HL-60 (cell line): ENCODE measurements at regions not wholly inside any gene's neighbourhood (a gene's known extent, or its start where the extent isn't known, plus 50 kb on each side); places are given as distances from the start of the nearest gene placed in this dataset.

Experiments used
- DNase-seq, 2 experiments: peaks; one replicate each; pipeline ENCODE4 v3.0.0-alpha.2; 2010 to 2020; ENCODE audit warnings: low read depth in 1 of 2, low spot score in 1 of 2
- H3K27ac ChIP-seq: fragments of 250-450 bp; sonication (Bioruptor Pico); replicated peaks from 2 replicates; pipeline ENCODE4 v1.5.1; 2020; ENCODE audit warnings: mild to moderate bottlenecking, moderate library complexity
- H3K27me3 ChIP-seq: fragments of 250-450 bp; sonication (Bioruptor Pico); 2 replicates; pipeline ENCODE4 v1.5.1; 2021; ENCODE audit warnings: mild to moderate bottlenecking, moderate library complexity; ENCODE audit not compliant: insufficient read depth, poor library complexity, severe bottlenecking
- H3K4me3 ChIP-seq: replicated peaks from 2 replicates; pipeline ENCODE4 v1.5.1; 2011; ENCODE audit warnings: mild to moderate bottlenecking, control low read depth, low read length; ENCODE audit not compliant: insufficient read depth
- GABPA ChIP-seq: IDR thresholded peaks from 2 replicates; pipeline ENCODE4 v1.6.1; 2012; ENCODE audit warnings: low read depth
- POLR2AphosphoS5 ChIP-seq: IDR thresholded peaks from 2 replicates; pipeline ENCODE4 v1.6.1; 2012; ENCODE audit warnings: low read depth
- SPI1 ChIP-seq: IDR thresholded peaks from 2 replicates; pipeline ENCODE4 v1.6.1; 2012; ENCODE audit warnings: low read depth, mild to moderate bottlenecking, borderline replicate concordance
- TF ChIP-seq, protein P1 (sequence below): IDR thresholded peaks from one replicate; pipeline ENCODE4 v1.5.1; 2011; ENCODE audit warnings: low read length, control low read depth, inconsistent platforms; ENCODE audit not compliant: insufficient read depth
- TF ChIP-seq, protein P2 (sequence below): IDR thresholded peaks from 2 replicates; pipeline ENCODE4 v1.6.1; 2012; ENCODE audit warnings: low read depth; ENCODE audit not compliant: insufficient replicate concordance

DNA sequence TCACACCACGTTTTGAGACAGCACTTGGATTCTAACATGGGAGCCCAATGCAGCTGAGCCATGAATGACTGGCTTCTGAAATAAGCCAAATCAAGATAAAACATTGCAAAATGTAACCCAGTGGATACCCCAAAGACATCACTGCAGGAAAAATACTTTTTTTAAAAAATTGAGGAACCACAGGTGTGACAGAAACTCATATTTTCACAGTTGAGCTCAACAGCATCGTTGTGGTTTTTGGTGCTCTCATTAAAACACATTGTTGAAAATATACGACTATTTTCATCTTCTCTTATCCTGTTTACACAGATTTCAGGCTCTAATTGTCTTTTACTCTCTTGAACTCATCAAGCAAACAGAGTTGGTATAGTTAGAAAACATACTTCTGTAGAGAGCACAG lies 429.3 kb upstream of the VRK2 start:
- no peak overlapping the region for H3K4me3 ChIP-seq
- TF ChIP-seq, protein P1, sequence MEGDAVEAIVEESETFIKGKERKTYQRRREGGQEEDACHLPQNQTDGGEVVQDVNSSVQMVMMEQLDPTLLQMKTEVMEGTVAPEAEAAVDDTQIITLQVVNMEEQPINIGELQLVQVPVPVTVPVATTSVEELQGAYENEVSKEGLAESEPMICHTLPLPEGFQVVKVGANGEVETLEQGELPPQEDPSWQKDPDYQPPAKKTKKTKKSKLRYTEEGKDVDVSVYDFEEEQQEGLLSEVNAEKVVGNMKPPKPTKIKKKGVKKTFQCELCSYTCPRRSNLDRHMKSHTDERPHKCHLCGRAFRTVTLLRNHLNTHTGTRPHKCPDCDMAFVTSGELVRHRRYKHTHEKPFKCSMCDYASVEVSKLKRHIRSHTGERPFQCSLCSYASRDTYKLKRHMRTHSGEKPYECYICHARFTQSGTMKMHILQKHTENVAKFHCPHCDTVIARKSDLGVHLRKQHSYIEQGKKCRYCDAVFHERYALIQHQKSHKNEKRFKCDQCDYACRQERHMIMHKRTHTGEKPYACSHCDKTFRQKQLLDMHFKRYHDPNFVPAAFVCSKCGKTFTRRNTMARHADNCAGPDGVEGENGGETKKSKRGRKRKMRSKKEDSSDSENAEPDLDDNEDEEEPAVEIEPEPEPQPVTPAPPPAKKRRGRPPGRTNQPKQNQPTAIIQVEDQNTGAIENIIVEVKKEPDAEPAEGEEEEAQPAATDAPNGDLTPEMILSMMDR: no peak
- no peak for TF ChIP-seq POLR2AphosphoS5
- TF ChIP-seq, protein P2, sequence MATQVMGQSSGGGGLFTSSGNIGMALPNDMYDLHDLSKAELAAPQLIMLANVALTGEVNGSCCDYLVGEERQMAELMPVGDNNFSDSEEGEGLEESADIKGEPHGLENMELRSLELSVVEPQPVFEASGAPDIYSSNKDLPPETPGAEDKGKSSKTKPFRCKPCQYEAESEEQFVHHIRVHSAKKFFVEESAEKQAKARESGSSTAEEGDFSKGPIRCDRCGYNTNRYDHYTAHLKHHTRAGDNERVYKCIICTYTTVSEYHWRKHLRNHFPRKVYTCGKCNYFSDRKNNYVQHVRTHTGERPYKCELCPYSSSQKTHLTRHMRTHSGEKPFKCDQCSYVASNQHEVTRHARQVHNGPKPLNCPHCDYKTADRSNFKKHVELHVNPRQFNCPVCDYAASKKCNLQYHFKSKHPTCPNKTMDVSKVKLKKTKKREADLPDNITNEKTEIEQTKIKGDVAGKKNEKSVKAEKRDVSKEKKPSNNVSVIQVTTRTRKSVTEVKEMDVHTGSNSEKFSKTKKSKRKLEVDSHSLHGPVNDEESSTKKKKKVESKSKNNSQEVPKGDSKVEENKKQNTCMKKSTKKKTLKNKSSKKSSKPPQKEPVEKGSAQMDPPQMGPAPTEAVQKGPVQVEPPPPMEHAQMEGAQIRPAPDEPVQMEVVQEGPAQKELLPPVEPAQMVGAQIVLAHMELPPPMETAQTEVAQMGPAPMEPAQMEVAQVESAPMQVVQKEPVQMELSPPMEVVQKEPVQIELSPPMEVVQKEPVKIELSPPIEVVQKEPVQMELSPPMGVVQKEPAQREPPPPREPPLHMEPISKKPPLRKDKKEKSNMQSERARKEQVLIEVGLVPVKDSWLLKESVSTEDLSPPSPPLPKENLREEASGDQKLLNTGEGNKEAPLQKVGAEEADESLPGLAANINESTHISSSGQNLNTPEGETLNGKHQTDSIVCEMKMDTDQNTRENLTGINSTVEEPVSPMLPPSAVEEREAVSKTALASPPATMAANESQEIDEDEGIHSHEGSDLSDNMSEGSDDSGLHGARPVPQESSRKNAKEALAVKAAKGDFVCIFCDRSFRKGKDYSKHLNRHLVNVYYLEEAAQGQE: no peak
- TF ChIP-seq SPI1: no peak
- no peak for DNase-seq
- no peaks in the 10 kb centered on the region for H3K27me3 ChIP-seq
- no peak overlapping the region for H3K27ac ChIP-seq

DNA sequence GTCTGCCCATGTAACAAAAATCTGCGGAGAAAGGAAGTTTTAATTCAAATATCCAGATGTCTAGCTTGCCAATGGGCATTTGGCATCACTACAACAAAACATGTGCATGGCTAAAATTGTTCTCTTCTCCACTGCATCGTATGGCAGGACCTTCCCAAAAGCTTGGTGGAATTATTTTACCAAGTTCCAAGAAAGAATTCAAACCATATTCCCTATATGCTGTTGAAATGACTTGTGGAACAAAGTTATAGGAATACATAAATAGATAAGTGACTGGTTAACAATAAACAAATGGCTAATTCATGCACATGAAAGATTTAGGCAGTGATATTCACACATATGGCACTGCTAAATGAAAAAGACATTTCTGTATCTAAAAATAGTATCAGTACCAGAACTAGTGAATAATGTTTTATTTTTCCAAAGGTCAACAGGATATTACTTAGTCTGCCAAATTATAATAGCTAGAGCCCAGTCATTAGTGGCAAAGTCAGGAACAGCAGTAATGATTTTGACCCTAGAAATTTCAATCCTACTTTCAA lies 425.4 kb upstream of the VRK2 start:
- TF ChIP-seq, protein P1: no peak
- TF ChIP-seq POLR2AphosphoS5 (no peak), SPI1 (no peak), GABPA (no peak)
- TF ChIP-seq, protein P2: no peak
- no peaks in the 10 kb centered on the region for H3K27me3 ChIP-seq
- no peak for DNase-seq

DNA sequence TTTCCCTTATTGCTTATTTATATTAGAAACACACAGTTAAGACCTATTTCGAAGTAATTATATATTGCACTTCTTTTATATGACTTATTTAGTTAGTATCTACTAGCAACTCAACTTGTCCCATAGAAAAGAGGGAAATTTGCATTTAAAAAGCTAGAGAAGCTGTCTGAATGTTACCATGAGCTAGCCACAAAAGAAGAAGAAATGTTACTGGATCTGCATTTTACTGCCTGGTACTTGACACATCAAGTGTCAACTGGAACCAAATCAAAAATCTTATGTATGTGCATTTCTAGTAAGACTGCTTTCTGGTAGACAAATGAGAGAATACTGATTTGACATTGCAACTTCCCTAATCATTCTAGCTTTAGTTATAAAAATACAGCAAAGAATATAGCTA lies 424.6 kb upstream of the VRK2 start:
- Histone ChIP-seq H3K4me3 (no peak overlapping the region), H3K27me3 (no peaks in the 10 kb centered on the region), H3K27ac (no peak overlapping the region)
- DNase-seq: no peak
- TF ChIP-seq, protein P2: no peak
- TF ChIP-seq SPI1 (no peak), POLR2AphosphoS5 (no peak), GABPA (no peak)
- TF ChIP-seq, protein P1: no peak

More for the DNA sequence above, 425.4 kb upstream of the VRK2 start:
- H3K4me3 ChIP-seq: no peak overlapping the region
- no peak overlapping the region for H3K27ac ChIP-seq
